ENCODE measurements at regions not wholly inside any gene's neighbourhood (a gene's known extent, or its start where the extent isn't known, plus 50 kb on each side); places are given as distances from the start of the nearest gene placed in this dataset.

DNA sequence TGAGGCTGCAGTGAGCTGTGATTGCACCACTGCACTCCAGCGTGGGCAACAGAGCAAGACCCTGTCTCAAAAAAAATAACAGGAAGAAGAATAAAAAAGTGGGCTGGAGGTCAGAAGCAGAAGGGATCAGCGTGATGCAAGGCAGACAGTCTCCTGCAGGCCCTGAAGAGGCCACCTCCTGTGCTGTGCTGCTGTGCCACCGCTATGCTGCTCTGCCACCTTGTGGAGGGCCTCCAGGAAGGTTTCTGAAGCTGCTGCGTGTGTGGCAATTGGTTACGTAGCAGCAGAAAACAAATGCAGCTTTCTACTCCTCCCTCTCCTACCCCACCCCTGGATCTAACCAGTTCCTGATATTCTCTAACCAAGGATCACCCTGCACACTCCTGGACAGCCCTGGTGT lies 815.5 kb downstream of the KCNJ18 start:
- no peak for TF ChIP-seq POLR2A (IDR thresholded peaks at IDR 0.05; ENCODE audit: low read length)
- TF ChIP-seq GATA1 (IDR thresholded peaks at IDR 0.05; ENCODE audit: low read depth, low read length): no peak
